ENCODE measurements at regions not wholly inside any gene's neighbourhood (a gene's known extent, or its start where the extent isn't known, plus 50 kb on each side); places are given as distances from the start of the nearest gene placed in this dataset.
"Not testable (repeated sequence)": the region's sequence is repeated elsewhere in the genome, so short reads cannot be mapped to it uniquely, and the experiment has no call there.

DNA sequence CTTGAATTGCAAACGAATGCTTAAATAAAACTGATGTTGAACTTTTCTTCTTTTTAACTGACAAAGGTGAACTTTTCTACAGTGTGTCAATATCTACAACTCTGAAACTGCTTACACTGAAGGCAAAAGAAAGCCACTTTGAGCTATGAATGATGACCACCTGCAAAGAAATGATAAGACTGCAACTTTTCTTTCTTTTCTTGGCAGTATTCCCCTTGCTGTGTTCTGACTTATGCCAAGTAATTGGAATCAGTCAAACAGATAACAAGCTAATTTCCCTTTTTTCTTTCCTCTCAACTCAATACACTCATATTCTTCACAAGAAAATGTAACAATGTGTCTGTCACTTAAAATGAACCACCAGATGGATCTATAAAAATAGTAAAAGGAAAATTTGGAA lies 588.1 kb upstream of the BRINP3 start:
- ATAC-seq (ENCODE audit: insufficient number of reproducible peaks, low FRiP score, low read depth), result no peak
- Histone ChIP-seq H3K36me3 (no peaks in the 10 kb centered on the region), H3K9me3 (no peaks in the 10 kb centered on the region), H3K4me3 (no peak overlapping the region), H3K27me3 (replicated peaks; ENCODE audit: insufficient read depth) (no peaks in the 10 kb centered on the region), H3K4me1 (ENCODE audit: control insufficient read depth in 1 of 2, low read depth in 2 of 2) (no peaks in the 10 kb centered on the region), H3K27ac (no peak overlapping the region)
- DNase-seq (ENCODE audit: low spot score), result no peak
- TF ChIP-seq, protein P1, sequence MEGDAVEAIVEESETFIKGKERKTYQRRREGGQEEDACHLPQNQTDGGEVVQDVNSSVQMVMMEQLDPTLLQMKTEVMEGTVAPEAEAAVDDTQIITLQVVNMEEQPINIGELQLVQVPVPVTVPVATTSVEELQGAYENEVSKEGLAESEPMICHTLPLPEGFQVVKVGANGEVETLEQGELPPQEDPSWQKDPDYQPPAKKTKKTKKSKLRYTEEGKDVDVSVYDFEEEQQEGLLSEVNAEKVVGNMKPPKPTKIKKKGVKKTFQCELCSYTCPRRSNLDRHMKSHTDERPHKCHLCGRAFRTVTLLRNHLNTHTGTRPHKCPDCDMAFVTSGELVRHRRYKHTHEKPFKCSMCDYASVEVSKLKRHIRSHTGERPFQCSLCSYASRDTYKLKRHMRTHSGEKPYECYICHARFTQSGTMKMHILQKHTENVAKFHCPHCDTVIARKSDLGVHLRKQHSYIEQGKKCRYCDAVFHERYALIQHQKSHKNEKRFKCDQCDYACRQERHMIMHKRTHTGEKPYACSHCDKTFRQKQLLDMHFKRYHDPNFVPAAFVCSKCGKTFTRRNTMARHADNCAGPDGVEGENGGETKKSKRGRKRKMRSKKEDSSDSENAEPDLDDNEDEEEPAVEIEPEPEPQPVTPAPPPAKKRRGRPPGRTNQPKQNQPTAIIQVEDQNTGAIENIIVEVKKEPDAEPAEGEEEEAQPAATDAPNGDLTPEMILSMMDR (IDR thresholded peaks at IDR 0.05), result no peak

DNA sequence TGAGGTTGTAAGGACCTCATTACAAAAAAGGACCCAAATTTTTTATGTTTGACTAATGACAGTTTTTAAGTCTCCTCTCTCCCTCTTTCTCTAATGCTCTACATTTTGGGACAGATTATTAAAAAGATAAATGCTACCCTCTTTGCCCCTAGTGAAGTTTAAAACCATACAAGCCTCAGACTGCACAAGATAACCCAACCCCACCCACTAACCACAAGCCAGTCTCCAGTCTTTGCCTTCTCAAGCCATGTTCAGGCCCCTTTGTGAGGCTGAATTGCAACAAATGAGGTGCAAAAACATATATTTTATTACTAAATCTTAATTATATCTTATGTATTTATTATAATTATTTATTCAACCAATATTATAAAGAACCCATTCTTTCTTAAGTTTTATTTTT lies 597.2 kb upstream of the BRINP3 start:
- ATAC-seq (ENCODE audit: insufficient number of reproducible peaks, low FRiP score, low read depth), result no peak
- H3K4me3 ChIP-seq, result no peak overlapping the region
- TF ChIP-seq, protein P1 (IDR thresholded peaks at IDR 0.05), result no peak

DNA sequence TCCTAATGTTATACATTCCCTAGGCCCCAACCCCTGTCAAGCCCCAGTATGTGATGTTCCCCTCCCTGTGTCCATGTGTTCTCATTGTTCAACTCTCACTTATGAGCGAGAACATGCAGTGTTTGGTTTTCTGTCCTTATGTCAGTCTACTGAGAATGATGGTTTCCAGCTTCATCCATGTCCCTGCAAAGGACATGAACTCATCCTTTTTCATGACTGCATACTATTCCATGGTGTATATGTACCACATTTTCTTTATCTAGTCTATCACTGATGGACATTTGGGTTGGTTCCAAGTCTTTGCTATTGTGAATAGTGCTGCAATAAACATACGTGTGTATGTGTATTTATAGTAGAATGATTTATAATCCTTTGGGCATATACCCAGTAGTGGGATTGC lies 605.4 kb upstream of the BRINP3 start:
- not testable (repeated sequence) for DNase-seq (ENCODE audit: low spot score); H3K27me3 ChIP-seq (replicated peaks; ENCODE audit: insufficient read depth); H3K4me3 ChIP-seq; H3K27ac ChIP-seq; ATAC-seq (ENCODE audit: insufficient number of reproducible peaks, low FRiP score, low read depth); H3K4me1 ChIP-seq (ENCODE audit: control insufficient read depth in 1 of 2, low read depth in 2 of 2); H3K36me3 ChIP-seq; H3K9me3 ChIP-seq

More for the DNA sequence above, 597.2 kb upstream of the BRINP3 start:
- H3K36me3 ChIP-seq, result no peaks in the 10 kb centered on the region
- no peak overlapping the region for H3K27ac ChIP-seq
- no peak for DNase-seq (ENCODE audit: low spot score)
- H3K4me1 ChIP-seq (ENCODE audit: control insufficient read depth in 1 of 2, low read depth in 2 of 2), result no peaks in the 10 kb centered on the region
- H3K27me3 ChIP-seq (replicated peaks; ENCODE audit: insufficient read depth), result no peaks in the 10 kb centered on the region
- no peaks in the 10 kb centered on the region for H3K9me3 ChIP-seq

DNA sequence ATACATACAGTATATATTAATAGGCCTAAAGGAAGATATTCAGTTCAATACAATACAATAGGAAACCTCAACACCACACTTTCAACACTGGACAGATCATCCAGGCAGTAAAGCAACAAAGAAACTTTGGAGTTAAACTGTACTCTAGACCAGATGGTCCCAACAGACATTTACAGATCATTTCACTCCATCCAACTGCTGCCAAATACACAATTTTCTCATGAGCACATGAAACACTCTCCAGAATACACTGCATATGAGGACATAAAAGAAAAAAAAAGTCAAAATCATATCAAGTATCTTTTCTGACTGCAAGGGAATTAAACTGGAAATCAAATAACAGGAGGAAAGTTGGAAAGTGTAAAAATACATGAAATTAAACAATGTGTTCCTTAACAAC lies 607.5 kb upstream of the BRINP3 start:
- H3K9me3 ChIP-seq, result no peaks in the 10 kb centered on the region
- TF ChIP-seq, protein P1 (IDR thresholded peaks at IDR 0.05), result no peak
- H3K4me1 ChIP-seq (ENCODE audit: control insufficient read depth in 1 of 2, low read depth in 2 of 2), result no peaks in the 10 kb centered on the region
- H3K4me3 ChIP-seq, result no peak overlapping the region
- ATAC-seq (ENCODE audit: insufficient number of reproducible peaks, low FRiP score, low read depth) (no peak), DNase-seq (ENCODE audit: low spot score) (no peak)
- no peaks in the 10 kb centered on the region for H3K27me3 ChIP-seq (replicated peaks; ENCODE audit: insufficient read depth)
- H3K36me3 ChIP-seq, result no peaks in the 10 kb centered on the region
- H3K27ac ChIP-seq, result no peak overlapping the region

DNA sequence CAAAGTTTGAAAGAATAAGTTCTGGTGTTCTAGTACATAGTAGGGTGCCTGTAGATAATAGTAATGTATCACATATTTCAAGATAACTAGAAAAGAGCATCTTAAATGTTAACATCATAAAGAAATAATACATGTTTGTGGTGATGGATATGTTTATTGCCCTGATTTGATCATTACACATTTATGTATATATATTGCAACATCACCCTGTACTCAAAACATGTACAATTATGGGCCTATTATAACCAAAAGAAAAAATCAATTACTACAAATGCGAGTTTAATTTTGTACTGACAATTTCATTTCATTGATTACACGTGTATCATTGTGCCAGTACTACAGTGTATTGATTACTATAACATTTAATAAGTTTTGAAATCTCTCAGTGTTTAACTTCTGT lies 609.2 kb upstream of the BRINP3 start:
- ATAC-seq (ENCODE audit: insufficient number of reproducible peaks, low FRiP score, low read depth), result no peak
- Histone ChIP-seq H3K27ac (no peak overlapping the region), H3K4me1 (ENCODE audit: control insufficient read depth in 1 of 2, low read depth in 2 of 2) (no peaks in the 10 kb centered on the region), H3K36me3 (no peaks in the 10 kb centered on the region), H3K9me3 (no peaks in the 10 kb centered on the region), H3K4me3 (no peak overlapping the region), H3K27me3 (replicated peaks; ENCODE audit: insufficient read depth) (no peaks in the 10 kb centered on the region)
- DNase-seq (ENCODE audit: low spot score), result no peak
- TF ChIP-seq, protein P1 (IDR thresholded peaks at IDR 0.05), result no peak

DNA sequence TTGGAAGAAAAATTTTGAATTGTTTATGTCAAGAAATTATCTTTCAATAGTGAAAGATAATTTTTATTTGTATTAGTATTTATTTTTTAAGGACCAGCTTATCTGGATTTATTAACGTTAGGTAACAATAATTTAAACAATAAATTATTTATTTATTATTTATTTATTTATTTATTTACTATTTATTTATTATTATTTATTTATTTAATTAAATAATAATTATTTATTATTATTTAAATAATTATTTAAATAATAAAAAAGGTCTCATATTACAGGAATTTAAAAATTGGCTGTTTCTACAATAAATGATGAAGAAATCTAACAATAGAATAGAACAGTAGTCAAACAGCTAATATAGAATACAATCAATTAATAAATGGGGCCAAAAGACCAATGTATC lies 618.7 kb upstream of the BRINP3 start:
- Histone ChIP-seq H3K9me3 (no peaks in the 10 kb centered on the region), H3K36me3 (no peaks in the 10 kb centered on the region), H3K4me3 (no peak overlapping the region), H3K4me1 (ENCODE audit: control insufficient read depth in 1 of 2, low read depth in 2 of 2) (no peaks in the 10 kb centered on the region), H3K27ac (no peak overlapping the region), H3K27me3 (replicated peaks; ENCODE audit: insufficient read depth) (no peaks in the 10 kb centered on the region)
- DNase-seq (ENCODE audit: low spot score) (no peak), ATAC-seq (ENCODE audit: insufficient number of reproducible peaks, low FRiP score, low read depth) (no peak)
- TF ChIP-seq, protein P1 (IDR thresholded peaks at IDR 0.05), result no peak
